ENCODE measurements at regions not wholly inside any gene's neighbourhood (a gene's known extent, or its start where the extent isn't known, plus 50 kb on each side); places are given as distances from the start of the nearest gene placed in this dataset.

GRCh38 chr2:228239207-228239906 lies 57.9 kb upstream of the SPHKAP start:
- no peak overlapping the region for H2AFZ ChIP-seq (ENCODE audit: low read length)
- no peak overlapping the region for H3K9ac ChIP-seq (ENCODE audit: insufficient read depth, low read length)
- H4K20me1 ChIP-seq (ENCODE audit: control insufficient read depth, extremely low read depth, insufficient read depth, low read length): no peaks in the 10 kb centered on the region
- no peaks in the 10 kb centered on the region for H3K36me3 ChIP-seq (ENCODE audit: control insufficient read depth, insufficient read depth, low read length)
- no peaks in the 10 kb centered on the region for H3K27me3 ChIP-seq (ENCODE audit: control insufficient read depth, insufficient read depth, low read length)
- DNase-seq (ENCODE audit: low read depth in 2 of 2): no peak
- H3K4me1 ChIP-seq (ENCODE audit: control insufficient read depth, extremely low read depth, insufficient read depth, low read length): no peaks in the 10 kb centered on the region
- H3K4me2 ChIP-seq (ENCODE audit: extremely low read depth, insufficient read depth, low read length): no peak overlapping the region
- no peak overlapping the region for H3K4me3 ChIP-seq (replicated peaks in 1 of 4; ENCODE audit: control extremely low read depth in 1 of 4, insufficient read depth in 1 of 4, low read depth in 3 of 4, low read length in 4 of 4)
- no peaks in the 10 kb centered on the region for H3K79me2 ChIP-seq (ENCODE audit: control insufficient read depth, insufficient read depth, low read length)
- TF ChIP-seq EZH2 (IDR thresholded peaks at IDR 0.05; ENCODE audit: low read length, missing control alignments): no peak
- TF ChIP-seq CTCF (conservative IDR thresholded peaks at IDR 0.05 in 1 of 2, IDR thresholded peaks at IDR 0.05 in 1 of 2; ENCODE audit: low read depth in 1 of 2, low read length in 2 of 2): no peak
- no peak overlapping the region for H3K27ac ChIP-seq (ENCODE audit: insufficient read depth, low read length)
- H3K9me3 ChIP-seq (ENCODE audit: control insufficient read depth, insufficient read depth, low read depth, low read length): no peaks in the 10 kb centered on the region
